Suppressor macrophage treated with lipopolysaccharide for 4 hours (primary cell): ENCODE measurements at regions not wholly inside any gene's neighbourhood (a gene's known extent, or its start where the extent isn't known, plus 50 kb on each side); places are given as distances from the start of the nearest gene placed in this dataset.

Experiments used
- DNase-seq: peaks from one replicate; pipeline ENCODE4 v3.0.0-alpha.2; 2020

DNA sequence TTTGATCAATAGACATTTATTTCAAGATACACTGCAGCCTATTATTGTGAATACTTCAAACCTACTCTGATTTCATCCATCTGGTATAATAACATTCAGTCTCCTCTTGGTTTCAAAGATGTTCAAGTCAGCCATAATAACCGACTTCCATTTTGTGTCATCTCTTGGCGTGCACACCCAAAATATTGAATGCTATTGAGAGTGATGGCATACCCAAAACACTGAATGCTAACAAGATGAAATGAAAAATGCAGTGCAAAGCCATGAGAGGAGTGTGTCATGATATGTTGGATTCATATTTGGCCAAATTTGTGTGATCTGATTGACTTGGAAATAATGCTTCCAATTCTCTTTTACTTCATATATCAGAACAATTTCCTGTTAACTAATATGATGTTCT, 181.2 kb upstream of the PCDH17 start:
- DNase-seq: no peak

DNA sequence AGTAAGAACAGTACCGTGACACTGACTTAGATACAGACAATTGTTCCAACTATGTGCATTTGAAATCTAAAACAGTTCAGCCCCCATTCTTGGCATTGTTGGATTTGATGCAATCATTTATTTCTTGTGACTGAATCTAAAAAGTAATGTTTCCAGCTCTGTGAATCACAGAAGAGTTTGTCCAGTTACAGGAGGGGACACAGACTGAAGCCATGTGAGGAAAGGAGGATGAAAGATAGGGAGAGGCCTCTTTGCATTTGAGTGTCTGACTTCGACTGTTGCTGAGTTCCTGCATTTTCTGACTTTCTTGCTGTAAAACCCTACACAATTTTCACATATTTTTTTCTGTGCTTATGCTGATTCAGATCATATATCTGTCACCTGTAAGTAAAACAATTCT, 179.3 kb upstream of the PCDH17 start:
- no peak for DNase-seq

- DNase-seq: no peak
These were observed 161.1 kb upstream of the PCDH17 start for GRCh38 chr13:57470491-57470890.

GRCh38 chr13:57491318-57491717, 140.2 kb upstream of the PCDH17 start:
- no peak for DNase-seq

DNA sequence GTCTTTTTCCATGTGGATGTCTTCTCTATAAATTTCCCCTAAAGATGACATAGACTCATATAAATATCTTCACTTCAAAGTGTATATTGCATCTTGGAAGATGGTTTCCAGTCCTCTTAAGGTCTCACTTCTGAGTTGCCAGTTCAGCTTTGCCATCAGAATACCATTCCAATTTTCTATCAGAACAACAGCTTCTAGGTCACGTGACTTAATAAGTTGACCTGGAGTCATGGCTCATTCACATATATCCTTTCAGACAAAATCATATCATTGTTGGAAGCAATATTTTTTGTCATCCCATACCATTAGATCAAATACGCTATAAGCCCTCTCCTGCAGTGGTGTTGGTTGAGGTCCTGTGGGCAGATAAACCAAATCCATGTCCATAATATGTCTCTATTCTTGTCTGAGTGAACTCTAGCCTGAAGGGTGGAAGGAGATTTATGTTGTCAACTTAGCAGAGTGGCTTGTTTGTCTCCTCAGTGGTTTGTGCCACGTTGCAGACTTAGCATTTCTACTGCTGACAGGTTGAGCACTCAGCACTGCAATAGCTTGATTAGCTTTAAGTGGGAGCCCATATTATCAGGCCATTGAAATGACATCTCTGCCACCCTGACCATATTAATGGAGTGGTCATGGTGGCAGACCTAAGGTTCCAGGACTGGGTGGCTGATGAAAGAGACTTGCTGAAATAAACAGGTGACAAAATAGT, 123.6 kb upstream of the PCDH17 start:
- DNase-seq: no peak

DNA sequence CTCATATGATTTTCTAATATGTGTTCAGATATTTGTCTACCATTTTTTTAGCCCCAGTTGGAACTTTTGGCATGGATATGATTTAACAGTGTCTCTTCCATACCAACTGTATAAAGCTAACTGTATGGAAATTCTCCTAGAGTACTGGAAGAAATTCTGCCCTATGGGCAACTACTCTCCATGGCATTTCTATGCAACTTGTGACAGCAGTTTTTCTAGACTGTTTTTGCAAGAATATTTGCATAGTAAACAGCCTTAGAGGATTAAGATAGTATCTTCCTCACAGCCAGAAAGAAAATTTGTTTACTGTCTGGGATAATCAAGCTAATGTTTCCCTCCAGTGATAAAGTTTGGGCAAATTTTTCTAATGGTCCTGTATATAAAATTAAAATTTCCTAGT, 119.9 kb upstream of the PCDH17 start:
- no peak for DNase-seq

- DNase-seq: no peak
These were observed 104.3 kb upstream of the PCDH17 start for GRCh38 chr13:57527114-57527735.

- no peak for DNase-seq
These were observed 100.3 kb upstream of the PCDH17 start for GRCh38 chr13:57531256-57531655.

GRCh38 chr13:57546942-57547341, 84.6 kb upstream of the PCDH17 start:
- no peak for DNase-seq

- no peak for DNase-seq
These were observed 79.1 kb upstream of the PCDH17 start for GRCh38 chr13:57552437-57552836.

- no peak for DNase-seq
These were observed 77.6 kb upstream of the PCDH17 start for GRCh38 chr13:57553932-57554331.

DNA sequence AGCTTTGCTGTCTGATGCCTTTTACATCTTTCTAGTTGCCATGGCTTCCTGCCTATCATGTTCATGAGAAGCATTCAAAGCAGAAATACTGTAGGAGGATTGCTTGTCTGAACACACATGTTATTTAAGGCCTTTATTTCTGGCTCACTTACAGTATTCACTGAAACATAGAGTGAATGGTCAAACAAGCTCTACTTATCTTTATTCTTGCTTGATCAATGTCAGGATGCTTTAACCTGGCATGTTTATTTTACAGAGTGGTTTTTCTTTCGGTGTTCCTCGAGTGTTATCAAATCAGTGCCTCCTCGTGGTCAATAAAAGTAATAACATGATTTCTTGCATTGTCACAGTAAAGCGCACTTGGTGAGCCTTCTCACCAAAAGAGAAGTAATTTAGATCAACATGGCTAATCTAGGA, 73.5 kb upstream of the PCDH17 start:
- peak; percentile 6 for DNase-seq

- DNase-seq: no peak
These were observed 62.7 kb upstream of the PCDH17 start for GRCh38 chr13:57568865-57569264.

DNA sequence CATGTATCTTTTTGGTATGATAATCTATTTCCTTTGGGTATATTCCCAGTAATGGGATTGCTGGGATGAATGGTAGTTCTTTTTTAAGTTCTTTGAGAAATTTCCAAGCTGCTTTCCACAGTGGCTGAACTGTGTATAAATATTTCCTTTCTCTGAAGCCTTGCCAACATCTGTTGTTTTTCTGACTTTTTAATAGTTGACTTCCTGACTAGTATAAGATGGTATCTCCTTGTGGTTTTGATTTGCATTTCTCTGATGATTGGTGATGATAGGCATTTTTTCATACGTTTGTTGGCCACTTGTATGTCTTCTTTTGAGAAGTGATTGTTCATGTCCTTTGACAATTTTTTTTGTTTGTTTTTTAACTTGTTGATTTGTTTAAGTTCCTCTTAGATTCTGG, 61.6 kb upstream of the PCDH17 start:
- no peak for DNase-seq
